Peyer's patch (tissue), 4 donors: ENCODE measurements at regions not wholly inside any gene's neighbourhood (a gene's known extent, or its start where the extent isn't known, plus 50 kb on each side); places are given as distances from the start of the nearest gene placed in this dataset.

ENCODE experiments used
- POLR2A ChIP-seq, 2 donors: fragments of 450-650 bp; IDR thresholded peaks; one replicate each; pipeline ENCODE4 v1.5.1; 2017; ENCODE audit warnings: antibody characterized with exemption in 2 of 2, mild to moderate bottlenecking in 2 of 2, moderate library complexity in 2 of 2
- TF ChIP-seq, protein P1 (sequence below), 6 experiments: fragments of 450-650 bp in 4 of 6; fragments of 200-600 bp in 2 of 6; sonication (generic) in 1 of 6; IDR thresholded peaks; one replicate each; pipeline ENCODE4 v1.5.1; 2017 to 2019; ENCODE audit warnings: antibody characterized with exemption in 6 of 6, mild to moderate bottlenecking in 3 of 6, moderate library complexity in 1 of 6

DNA sequence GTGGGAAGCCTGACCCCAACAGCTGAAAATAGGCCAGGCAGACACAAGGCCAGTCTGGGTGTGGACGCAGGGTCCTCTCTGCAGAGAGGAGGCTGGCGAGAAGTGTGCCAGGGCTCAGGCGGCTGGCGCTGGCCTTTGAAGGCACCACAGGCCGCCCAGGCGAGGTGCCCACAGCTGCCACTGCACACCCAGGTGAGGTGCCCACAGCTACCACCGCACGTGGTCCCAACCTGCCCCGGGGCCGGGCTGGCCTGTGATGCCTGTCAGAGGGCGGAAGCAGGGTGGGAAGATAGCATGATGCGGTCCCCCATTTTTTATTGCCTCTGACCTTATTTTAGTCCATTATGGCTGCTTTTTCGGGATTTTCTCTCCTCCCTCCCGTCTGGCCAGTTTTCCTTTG, 1303.9 kb downstream of the BRD1 start:
- TF ChIP-seq, protein P1, sequence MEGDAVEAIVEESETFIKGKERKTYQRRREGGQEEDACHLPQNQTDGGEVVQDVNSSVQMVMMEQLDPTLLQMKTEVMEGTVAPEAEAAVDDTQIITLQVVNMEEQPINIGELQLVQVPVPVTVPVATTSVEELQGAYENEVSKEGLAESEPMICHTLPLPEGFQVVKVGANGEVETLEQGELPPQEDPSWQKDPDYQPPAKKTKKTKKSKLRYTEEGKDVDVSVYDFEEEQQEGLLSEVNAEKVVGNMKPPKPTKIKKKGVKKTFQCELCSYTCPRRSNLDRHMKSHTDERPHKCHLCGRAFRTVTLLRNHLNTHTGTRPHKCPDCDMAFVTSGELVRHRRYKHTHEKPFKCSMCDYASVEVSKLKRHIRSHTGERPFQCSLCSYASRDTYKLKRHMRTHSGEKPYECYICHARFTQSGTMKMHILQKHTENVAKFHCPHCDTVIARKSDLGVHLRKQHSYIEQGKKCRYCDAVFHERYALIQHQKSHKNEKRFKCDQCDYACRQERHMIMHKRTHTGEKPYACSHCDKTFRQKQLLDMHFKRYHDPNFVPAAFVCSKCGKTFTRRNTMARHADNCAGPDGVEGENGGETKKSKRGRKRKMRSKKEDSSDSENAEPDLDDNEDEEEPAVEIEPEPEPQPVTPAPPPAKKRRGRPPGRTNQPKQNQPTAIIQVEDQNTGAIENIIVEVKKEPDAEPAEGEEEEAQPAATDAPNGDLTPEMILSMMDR (IDR thresholded peaks at IDR 0.05): no peak
- TF ChIP-seq POLR2A (IDR thresholded peaks at IDR 0.05): no peak
